ENCODE measurements at regions not wholly inside any gene's neighbourhood (a gene's known extent, or its start where the extent isn't known, plus 50 kb on each side); places are given as distances from the start of the nearest gene placed in this dataset.

DNA sequence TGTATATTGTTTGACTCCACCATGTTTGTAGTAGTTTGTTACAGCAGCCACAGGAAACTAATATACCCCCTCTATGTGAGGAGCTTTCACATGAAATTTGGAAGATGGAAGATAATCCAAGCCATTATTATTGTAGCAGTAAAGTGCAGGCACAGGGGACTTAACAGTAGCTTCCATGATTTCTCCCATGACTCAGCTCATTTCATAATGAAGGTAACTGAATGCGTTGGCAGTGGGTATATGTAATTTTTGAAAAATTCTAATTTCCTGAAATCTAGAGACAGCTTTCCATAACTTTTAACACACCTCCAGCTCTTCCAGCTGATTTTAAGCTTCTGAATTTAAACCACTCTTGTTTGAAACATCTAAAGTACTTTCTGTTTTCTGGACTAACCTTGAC lies 181.2 kb downstream of the NR4A2 start:
- ChIA-PET POLR2A (no interaction called here), CTCF (no interaction called here)
- Histone ChIP-seq H3K79me2 (ENCODE audit: control insufficient read depth, insufficient read depth, low read length) (no peaks in the 10 kb centered on the region), H3K4me1 (ENCODE audit: control insufficient read depth, extremely low read depth, insufficient read depth, low read length) (no peaks in the 10 kb centered on the region), H3K27me3 (ENCODE audit: control insufficient read depth in 2 of 2, insufficient read depth in 2 of 2, low read length in 2 of 2) (no peaks in the 10 kb centered on the region), H3K27ac (ENCODE audit: insufficient read depth, low read depth, low read length) (no peak overlapping the region), H3K9me1 (replicated peaks; ENCODE audit: control insufficient read depth, extremely low read depth, insufficient read depth, low read length) (no peaks in the 10 kb centered on the region), H3K36me3 (ENCODE audit: control insufficient read depth in 2 of 2, extremely low read depth in 1 of 2, insufficient read depth in 2 of 2, low read length in 2 of 2) (no peaks in the 10 kb centered on the region), H3K4me2 (ENCODE audit: insufficient read depth, low read length) (no peak overlapping the region), H3K9ac (replicated peaks; ENCODE audit: extremely low read depth, insufficient read depth, low read length) (no peak overlapping the region), H3K4me3 (replicated peaks in 1 of 3; ENCODE audit: insufficient read depth in 1 of 3, low read depth in 1 of 3, low read length in 3 of 3) (no peak overlapping the region), H2AFZ (ENCODE audit: low read depth, low read length) (no peak overlapping the region), H3K9me3 (replicated peaks; ENCODE audit: control insufficient read depth, insufficient read depth, low read length) (no peaks in the 10 kb centered on the region), H4K20me1 (replicated peaks; ENCODE audit: control insufficient read depth, extremely low read depth, insufficient read depth, low read length) (no peaks in the 10 kb centered on the region)
- dilution Hi-C loops (cut with MboI; ENCODE audit: extremely low pct_ligation_motif_present, low sequenced_read_pairs): no loop called here
- DNase-seq (ENCODE audit: low read depth, low spot score) (no peak), FAIRE-seq (no peak)
- BruUV-seq (replicated peaks): no TSS peak
- TF ChIP-seq POLR2A (IDR thresholded peaks at IDR 0.05; ENCODE audit: low read depth, low read length) (no peak), JUN (IDR thresholded peaks at IDR 0.05; ENCODE audit: borderline replicate concordance, insufficient read depth, insufficient read length, low read depth) (no peak), MYC (IDR thresholded peaks at IDR 0.05; ENCODE audit: low read depth, low read length) (no peak), POLR2AphosphoS5 (IDR thresholded peaks at IDR 0.05; ENCODE audit: insufficient read depth, low read depth, low read length) (no peak), EZH2 (IDR thresholded peaks at IDR 0.05; ENCODE audit: borderline replicate concordance, low read depth, low read length, severe bottlenecking) (no peak), FOS (IDR thresholded peaks at IDR 0.05; ENCODE audit: borderline replicate concordance, insufficient read depth, low read length) (no peak), GATA2 (IDR thresholded peaks at IDR 0.05; ENCODE audit: insufficient read depth, insufficient read length, low read depth, low read length) (no peak)
- TF ChIP-seq, protein P1, sequence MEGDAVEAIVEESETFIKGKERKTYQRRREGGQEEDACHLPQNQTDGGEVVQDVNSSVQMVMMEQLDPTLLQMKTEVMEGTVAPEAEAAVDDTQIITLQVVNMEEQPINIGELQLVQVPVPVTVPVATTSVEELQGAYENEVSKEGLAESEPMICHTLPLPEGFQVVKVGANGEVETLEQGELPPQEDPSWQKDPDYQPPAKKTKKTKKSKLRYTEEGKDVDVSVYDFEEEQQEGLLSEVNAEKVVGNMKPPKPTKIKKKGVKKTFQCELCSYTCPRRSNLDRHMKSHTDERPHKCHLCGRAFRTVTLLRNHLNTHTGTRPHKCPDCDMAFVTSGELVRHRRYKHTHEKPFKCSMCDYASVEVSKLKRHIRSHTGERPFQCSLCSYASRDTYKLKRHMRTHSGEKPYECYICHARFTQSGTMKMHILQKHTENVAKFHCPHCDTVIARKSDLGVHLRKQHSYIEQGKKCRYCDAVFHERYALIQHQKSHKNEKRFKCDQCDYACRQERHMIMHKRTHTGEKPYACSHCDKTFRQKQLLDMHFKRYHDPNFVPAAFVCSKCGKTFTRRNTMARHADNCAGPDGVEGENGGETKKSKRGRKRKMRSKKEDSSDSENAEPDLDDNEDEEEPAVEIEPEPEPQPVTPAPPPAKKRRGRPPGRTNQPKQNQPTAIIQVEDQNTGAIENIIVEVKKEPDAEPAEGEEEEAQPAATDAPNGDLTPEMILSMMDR (IDR thresholded peaks at IDR 0.05; ENCODE audit: extremely low read depth in 1 of 2, insufficient read depth in 1 of 2, low read depth in 1 of 2, low read length in 2 of 2): no peak
- TF ChIP-seq, protein P2, sequence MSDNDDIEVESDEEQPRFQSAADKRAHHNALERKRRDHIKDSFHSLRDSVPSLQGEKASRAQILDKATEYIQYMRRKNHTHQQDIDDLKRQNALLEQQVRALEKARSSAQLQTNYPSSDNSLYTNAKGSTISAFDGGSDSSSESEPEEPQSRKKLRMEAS (IDR thresholded peaks at IDR 0.05; ENCODE audit: insufficient read depth, insufficient read length): no peak
- intact Hi-C loops (cut with micrococcal nuclease): no loop called here
